Neural progenitor cell (in vitro differentiated cells): ENCODE measurements at regions not wholly inside any gene's neighbourhood (a gene's known extent, or its start where the extent isn't known, plus 50 kb on each side); places are given as distances from the start of the nearest gene placed in this dataset.

Source experiments
- CTCF ChIP-seq: fragments of 200-600 bp; sonication (generic); IDR thresholded peaks from 2 replicates; pipeline ENCODE4 v1.5.1; 2017; ENCODE audit warnings: antibody characterized with exemption, mild to moderate bottlenecking
- EZH2 ChIP-seq: fragments of 200-600 bp; sonication (generic); IDR thresholded peaks from 2 replicates; pipeline ENCODE4 v1.6.1; 2017; ENCODE audit warnings: antibody characterized with exemption, mild to moderate bottlenecking, moderate library complexity
- EZH2phosphoT487 ChIP-seq: fragments of 200-600 bp; sonication (generic); IDR thresholded peaks from 2 replicates; pipeline ENCODE4 v1.6.1; 2017; ENCODE audit warnings: antibody characterized with exemption

DNA sequence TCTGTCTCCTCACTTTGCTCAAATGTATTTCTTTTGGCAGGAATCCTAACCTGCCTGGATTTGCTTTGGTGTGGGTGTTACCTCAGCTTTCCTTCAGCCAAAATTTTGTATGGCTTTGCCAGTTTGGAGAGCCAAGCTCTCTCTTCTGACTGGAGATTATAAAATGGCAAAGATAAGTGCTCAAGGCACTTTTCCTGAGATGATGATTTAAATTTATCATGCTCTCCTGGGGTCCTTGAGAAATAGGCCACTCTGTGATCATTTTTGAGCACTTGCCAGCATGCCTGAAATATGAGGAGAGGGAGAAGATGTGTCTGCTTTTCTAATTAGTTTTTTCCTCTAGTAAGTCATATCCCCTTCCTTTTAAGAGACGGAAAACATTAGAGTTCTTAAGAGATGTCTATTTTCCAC is 683.0 kb downstream of the SLC4A3 start:
- TF ChIP-seq CTCF (no peak), EZH2 (no peak), EZH2phosphoT487 (no peak)
